ENCODE measurements at regions not wholly inside any gene's neighbourhood (a gene's known extent, or its start where the extent isn't known, plus 50 kb on each side); places are given as distances from the start of the nearest gene placed in this dataset.

- TF ChIP-seq FOS (IDR thresholded peaks at IDR 0.05; ENCODE audit: borderline replicate concordance, insufficient read depth, low read length) (no peak), POLR2AphosphoS5 (IDR thresholded peaks at IDR 0.05; ENCODE audit: insufficient read depth, low read depth, low read length) (no peak), MYC (IDR thresholded peaks at IDR 0.05; ENCODE audit: low read depth, low read length) (no peak), POLR2A (IDR thresholded peaks at IDR 0.05; ENCODE audit: low read depth, low read length) (no peak), JUN (IDR thresholded peaks at IDR 0.05; ENCODE audit: borderline replicate concordance, insufficient read depth, insufficient read length, low read depth) (no peak), GATA2 (IDR thresholded peaks at IDR 0.05; ENCODE audit: insufficient read depth, insufficient read length, low read depth, low read length) (no peak), MAX (IDR thresholded peaks at IDR 0.05; ENCODE audit: insufficient read depth, insufficient read length) (no peak), EZH2 (IDR thresholded peaks at IDR 0.05; ENCODE audit: borderline replicate concordance, low read depth, low read length, severe bottlenecking) (no peak)
- TF ChIP-seq, protein P1, sequence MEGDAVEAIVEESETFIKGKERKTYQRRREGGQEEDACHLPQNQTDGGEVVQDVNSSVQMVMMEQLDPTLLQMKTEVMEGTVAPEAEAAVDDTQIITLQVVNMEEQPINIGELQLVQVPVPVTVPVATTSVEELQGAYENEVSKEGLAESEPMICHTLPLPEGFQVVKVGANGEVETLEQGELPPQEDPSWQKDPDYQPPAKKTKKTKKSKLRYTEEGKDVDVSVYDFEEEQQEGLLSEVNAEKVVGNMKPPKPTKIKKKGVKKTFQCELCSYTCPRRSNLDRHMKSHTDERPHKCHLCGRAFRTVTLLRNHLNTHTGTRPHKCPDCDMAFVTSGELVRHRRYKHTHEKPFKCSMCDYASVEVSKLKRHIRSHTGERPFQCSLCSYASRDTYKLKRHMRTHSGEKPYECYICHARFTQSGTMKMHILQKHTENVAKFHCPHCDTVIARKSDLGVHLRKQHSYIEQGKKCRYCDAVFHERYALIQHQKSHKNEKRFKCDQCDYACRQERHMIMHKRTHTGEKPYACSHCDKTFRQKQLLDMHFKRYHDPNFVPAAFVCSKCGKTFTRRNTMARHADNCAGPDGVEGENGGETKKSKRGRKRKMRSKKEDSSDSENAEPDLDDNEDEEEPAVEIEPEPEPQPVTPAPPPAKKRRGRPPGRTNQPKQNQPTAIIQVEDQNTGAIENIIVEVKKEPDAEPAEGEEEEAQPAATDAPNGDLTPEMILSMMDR (IDR thresholded peaks at IDR 0.05; ENCODE audit: extremely low read depth in 1 of 2, insufficient read depth in 1 of 2, low read depth in 1 of 2, low read length in 2 of 2): no peak
- no peak for DNase-seq (ENCODE audit: low read depth, low spot score)
- Histone ChIP-seq H3K4me2 (ENCODE audit: insufficient read depth, low read length) (no peak overlapping the region), H3K4me1 (ENCODE audit: control insufficient read depth, extremely low read depth, insufficient read depth, low read length) (no peaks in the 10 kb centered on the region), H3K9me1 (replicated peaks; ENCODE audit: control insufficient read depth, extremely low read depth, insufficient read depth, low read length) (no peaks in the 10 kb centered on the region), H4K20me1 (replicated peaks; ENCODE audit: control insufficient read depth, extremely low read depth, insufficient read depth, low read length) (no peaks in the 10 kb centered on the region), H3K4me3 (replicated peaks in 1 of 3; ENCODE audit: insufficient read depth in 1 of 3, low read depth in 1 of 3, low read length in 3 of 3) (no peak overlapping the region), H3K27me3 (ENCODE audit: control insufficient read depth in 2 of 2, insufficient read depth in 2 of 2, low read length in 2 of 2) (no peaks in the 10 kb centered on the region), H3K27ac (ENCODE audit: insufficient read depth, low read depth, low read length) (no peak overlapping the region), H3K79me2 (ENCODE audit: control insufficient read depth, insufficient read depth, low read length) (no peaks in the 10 kb centered on the region), H3K36me3 (ENCODE audit: control insufficient read depth in 2 of 2, extremely low read depth in 1 of 2, insufficient read depth in 2 of 2, low read length in 2 of 2) (no peaks in the 10 kb centered on the region), H2AFZ (ENCODE audit: low read depth, low read length) (no peak overlapping the region), H3K9me3 (replicated peaks; ENCODE audit: control insufficient read depth, insufficient read depth, low read length) (no peaks in the 10 kb centered on the region), H3K9ac (replicated peaks; ENCODE audit: extremely low read depth, insufficient read depth, low read length) (no peak overlapping the region)
- CTCF ChIA-PET: interaction anchor here (1.3 to 2.7 kb wide), 2 partner anchors 9 to 20 kb away, joined by 3 to 10 read pairs; no protein-coding TSS in a partner anchor
- intact Hi-C loops (cut with micrococcal nuclease) (no loop called here), dilution Hi-C loops (cut with MboI; ENCODE audit: extremely low pct_ligation_motif_present, low sequenced_read_pairs) (no loop called here)
- no TSS peak for BruUV-seq (replicated peaks)
- no peak for FAIRE-seq
- POLR2A ChIA-PET: no interaction called here
Measured at GRCh38 chr9:107847978-107848964, 358.7 kb upstream of the KLF4 start.

All from endothelial cell of umbilical vein (primary cell).